ENCODE measurements at regions not wholly inside any gene's neighbourhood (a gene's known extent, or its start where the extent isn't known, plus 50 kb on each side); places are given as distances from the start of the nearest gene placed in this dataset.

GRCh38 chr2:121140734-121141133 lies 144.3 kb downstream of the TFCP2L1 start:
- TF ChIP-seq CTCF (IDR thresholded peaks at IDR 0.05; ENCODE audit: poor library complexity) (no peak), EZH2 (IDR thresholded peaks at IDR 0.05; ENCODE audit: borderline replicate concordance) (no peak), EZH2phosphoT487 (IDR thresholded peaks at IDR 0.05; ENCODE audit: low read depth, severe bottlenecking, unreplicated experiment) (no peak)
